Stimulated activated naive B cell treated with anti-CD40 and anti-IgM and Interleukin-4, amounts not matched to agents 10 μg/mL and 1 μg/mL and 100 μg/mL, for 72 hours (primary cell): ENCODE measurements at regions not wholly inside any gene's neighbourhood (a gene's known extent, or its start where the extent isn't known, plus 50 kb on each side); places are given as distances from the start of the nearest gene placed in this dataset.

Experiments
- ATAC-seq, 2 donors: fragments of 150-1000 bp; cut with Tn5 transposase; replicated peaks; 2 replicates each; pipeline ENCODE4 v1.10.0; 2021; ENCODE audit warnings: moderate library complexity in 1 of 2
- DNase-seq: peaks from one replicate; pipeline ENCODE4 v3.0.0; 2021
- H3K27ac Mint-ChIP-seq: one replicate; pipeline ENCODE4 v1.8.0; 2022; ENCODE audit warnings: mild to moderate bottlenecking, mixed read lengths
- H3K27me3 Mint-ChIP-seq, 2 donors: one replicate each; pipeline ENCODE4 v1.8.0; 2022; ENCODE audit warnings: mixed read lengths in 2 of 2
- H3K36me3 Mint-ChIP-seq, 2 donors: one replicate each; pipeline ENCODE4 v1.8.0; 2022; ENCODE audit warnings: mixed read lengths in 2 of 2, mild to moderate bottlenecking in 1 of 2
- H3K4me1 Mint-ChIP-seq, 2 donors: one replicate each; pipeline ENCODE4 v1.8.0; 2022; ENCODE audit warnings: mixed read lengths in 2 of 2, mild to moderate bottlenecking in 1 of 2
- H3K4me3 Mint-ChIP-seq, 2 donors: one replicate each; pipeline ENCODE4 v1.8.0; 2022; ENCODE audit warnings: mild to moderate bottlenecking in 2 of 2, mixed read lengths in 2 of 2, moderate library complexity in 1 of 2
- H3K9me3 Mint-ChIP-seq, 2 donors: one replicate each; pipeline ENCODE4 v1.8.0; 2022; ENCODE audit warnings: mixed read lengths in 2 of 2, mild to moderate bottlenecking in 1 of 2

GRCh38 chr10:62904281-62904875 is 88.2 kb upstream of the EGR2 start:
- Mint-ChIP-seq H3K36me3 (peaks cover 0 to 8% of the 10 kb centered on the region in 2 donors), H3K27ac (peak overlapping the region; percentile 10)
- no peak for ATAC-seq

GRCh38 chr10:62903828-62904227 is 87.7 kb upstream of the EGR2 start:
- H3K36me3 Mint-ChIP-seq = peaks cover 0 to 8% of the 10 kb centered on the region in 2 donors
- DNase-seq (no peak), ATAC-seq (no peak)
- peaks cover 29 to 42% of the 10 kb centered on the region in 2 donors for H3K4me1 Mint-ChIP-seq
- H3K9me3 Mint-ChIP-seq = peaks cover 4 to 5% of the 10 kb centered on the region in 2 donors
- no peak overlapping the region for H3K4me3 Mint-ChIP-seq
- H3K27ac Mint-ChIP-seq = no peak overlapping the region
- peaks cover 10 to 15% of the 10 kb centered on the region in 2 donors for H3K27me3 Mint-ChIP-seq

More at GRCh38 chr10:62904281-62904875, 88.2 kb upstream of the EGR2 start:
- no peak for DNase-seq
- Mint-ChIP-seq H3K27me3 (peaks cover 9 to 15% of the 10 kb centered on the region in 2 donors), H3K9me3 (peaks cover 4 to 5% of the 10 kb centered on the region in 2 donors), H3K4me3 (no peak overlapping the region), H3K4me1 (peaks cover 29 to 42% of the 10 kb centered on the region in 2 donors)

- Mint-ChIP-seq H3K4me1 (peaks cover 18% of the 10 kb centered on the region in 2 donors), H3K36me3 (peaks cover 0 to 8% of the 10 kb centered on the region in 2 donors), H3K4me3 (no peak overlapping the region), H3K9me3 (peaks cover 4 to 5% of the 10 kb centered on the region in 2 donors), H3K27me3 (peaks cover 10 to 15% of the 10 kb centered on the region in 2 donors), H3K27ac (no peak overlapping the region)
- DNase-seq = no peak
- ATAC-seq = no peak
Observed at GRCh38 chr10:62900829-62901571, 84.8 kb upstream of the EGR2 start.

- Mint-ChIP-seq H3K9me3 (peaks cover 0 to 2% of the 10 kb centered on the region in 2 donors), H3K36me3 (peaks cover 0 to 4% of the 10 kb centered on the region in 2 donors), H3K4me3 (no peak overlapping the region), H3K27ac (no peak overlapping the region), H3K4me1 (peaks cover 2 to 10% of the 10 kb centered on the region in 2 donors), H3K27me3 (peaks cover 4 to 5% of the 10 kb centered on the region in 2 donors)
- no peak for ATAC-seq
- DNase-seq = no peak
Observed at GRCh38 chr10:62899311-62899710, 83.1 kb upstream of the EGR2 start.

- Mint-ChIP-seq H3K4me3 (no peak overlapping the region), H3K27ac (no peak overlapping the region), H3K9me3 (no peaks in the 10 kb centered on the region), H3K27me3 (peaks cover 4 to 9% of the 10 kb centered on the region in 2 donors), H3K36me3 (no peaks in the 10 kb centered on the region), H3K4me1 (peaks cover 10 to 18% of the 10 kb centered on the region in 2 donors)
- no peak for ATAC-seq
- DNase-seq = no peak
Observed at GRCh38 chr10:62895063-62895462, 78.9 kb upstream of the EGR2 start.

- peaks cover 10 to 18% of the 10 kb centered on the region in 2 donors for H3K4me1 Mint-ChIP-seq
- no peak overlapping the region for H3K27ac Mint-ChIP-seq
- H3K27me3 Mint-ChIP-seq = peaks cover 7 to 14% of the 10 kb centered on the region in 2 donors
- no peak for ATAC-seq
- H3K36me3 Mint-ChIP-seq = no peaks in the 10 kb centered on the region
- no peaks in the 10 kb centered on the region for H3K9me3 Mint-ChIP-seq
- no peak overlapping the region for H3K4me3 Mint-ChIP-seq
- DNase-seq = no peak
Observed at GRCh38 chr10:62894156-62894555, 78.0 kb upstream of the EGR2 start.

- Mint-ChIP-seq H3K4me3 (no peak overlapping the region), H3K4me1 (peaks cover 8 to 18% of the 10 kb centered on the region in 2 donors), H3K36me3 (no peaks in the 10 kb centered on the region), H3K27me3 (peaks cover 12 to 19% of the 10 kb centered on the region in 2 donors), H3K27ac (no peak overlapping the region), H3K9me3 (no peaks in the 10 kb centered on the region)
- DNase-seq (no peak), ATAC-seq (no peak)
Observed at GRCh38 chr10:62893036-62893435, 76.9 kb upstream of the EGR2 start.

- DNase-seq (no peak), ATAC-seq (no peak)
- Mint-ChIP-seq H3K36me3 (no peaks in the 10 kb centered on the region), H3K4me3 (no peak overlapping the region), H3K4me1 (peaks cover 10 to 23% of the 10 kb centered on the region in 2 donors), H3K9me3 (no peaks in the 10 kb centered on the region), H3K27me3 (peaks cover 26 to 31% of the 10 kb centered on the region in 2 donors), H3K27ac (no peak overlapping the region)
Observed at GRCh38 chr10:62890395-62890794, 74.2 kb upstream of the EGR2 start.

- no peak overlapping the region for H3K27ac Mint-ChIP-seq
- peaks cover 10 to 21% of the 10 kb centered on the region in 2 donors for H3K4me1 Mint-ChIP-seq
- H3K36me3 Mint-ChIP-seq = no peaks in the 10 kb centered on the region
- no peak overlapping the region for H3K4me3 Mint-ChIP-seq
- peaks cover 26 to 44% of the 10 kb centered on the region in 2 donors for H3K27me3 Mint-ChIP-seq
- no peak for ATAC-seq
- no peaks in the 10 kb centered on the region for H3K9me3 Mint-ChIP-seq
- no peak for DNase-seq
Observed at GRCh38 chr10:62887642-62888041, 71.5 kb upstream of the EGR2 start.

GRCh38 chr10:62885684-62886461 is 69.7 kb upstream of the EGR2 start:
- ATAC-seq (no peak), DNase-seq (no peak)
- Mint-ChIP-seq H3K27me3 (peaks cover 26 to 41% of the 10 kb centered on the region in 2 donors), H3K27ac (no peak overlapping the region), H3K4me1 (peaks cover 5 to 9% of the 10 kb centered on the region in 2 donors), H3K9me3 (no peaks in the 10 kb centered on the region), H3K4me3 (no peak overlapping the region), H3K36me3 (no peaks in the 10 kb centered on the region)

- Mint-ChIP-seq H3K27ac (no peak overlapping the region), H3K9me3 (no peaks in the 10 kb centered on the region), H3K4me3 (no peak overlapping the region), H3K4me1 (no peaks in the 10 kb centered on the region), H3K36me3 (no peaks in the 10 kb centered on the region), H3K27me3 (peaks cover 23 to 31% of the 10 kb centered on the region in 2 donors)
- DNase-seq (no peak), ATAC-seq (no peak)
Observed at GRCh38 chr10:62880162-62880561, 64.0 kb upstream of the EGR2 start.

GRCh38 chr10:62873866-62874265 is 57.7 kb upstream of the EGR2 start:
- peaks cover 3% of the 10 kb centered on the region in 2 donors for H3K36me3 Mint-ChIP-seq
- H3K9me3 Mint-ChIP-seq = peaks cover 2 to 4% of the 10 kb centered on the region in 2 donors
- H3K27me3 Mint-ChIP-seq = peaks cover 14 to 18% of the 10 kb centered on the region in 2 donors
- no peak for DNase-seq
- ATAC-seq = no peak
- H3K4me3 Mint-ChIP-seq = no peak overlapping the region
- no peak overlapping the region for H3K27ac Mint-ChIP-seq
- H3K4me1 Mint-ChIP-seq = peaks cover 0 to 6% of the 10 kb centered on the region in 2 donors

- peaks cover 0 to 6% of the 10 kb centered on the region in 2 donors for H3K4me1 Mint-ChIP-seq
- H3K9me3 Mint-ChIP-seq = peaks cover 2 to 4% of the 10 kb centered on the region in 2 donors
- peaks cover 3% of the 10 kb centered on the region in 2 donors for H3K36me3 Mint-ChIP-seq
- no peak overlapping the region for H3K4me3 Mint-ChIP-seq
- ATAC-seq = peak; percentile 85 to 91
- peak; percentile 33 for DNase-seq
- peaks cover 5 to 8% of the 10 kb centered on the region in 2 donors for H3K27me3 Mint-ChIP-seq
- H3K27ac Mint-ChIP-seq = peak overlapping the region; percentile 61
Observed at GRCh38 chr10:62870866-62871265, 54.7 kb upstream of the EGR2 start.

GRCh38 chr10:62869958-62870357 is 53.8 kb upstream of the EGR2 start:
- peaks cover 3% of the 10 kb centered on the region in 2 donors for H3K36me3 Mint-ChIP-seq
- H3K4me3 Mint-ChIP-seq = no peak overlapping the region
- peaks cover 0 to 6% of the 10 kb centered on the region in 2 donors for H3K4me1 Mint-ChIP-seq
- peaks cover 5 to 8% of the 10 kb centered on the region in 2 donors for H3K27me3 Mint-ChIP-seq
- ATAC-seq (no peak), DNase-seq (no peak)
- no peak overlapping the region for H3K27ac Mint-ChIP-seq
- H3K9me3 Mint-ChIP-seq = peaks cover 2 to 4% of the 10 kb centered on the region in 2 donors
